Cardiac muscle cell (in vitro differentiated cells and primary cell): ENCODE measurements at regions not wholly inside any gene's neighbourhood (a gene's known extent, or its start where the extent isn't known, plus 50 kb on each side); places are given as distances from the start of the nearest gene placed in this dataset.

ENCODE experiments used
- DNase-seq, 2 donors: peaks; one replicate each; pipeline versions ENCODE4 v3.0.0 to v3.0.0-alpha.2; 2010 to 2017; ENCODE audit warnings: low read depth in 1 of 2, low spot score in 1 of 2
- H3K27ac ChIP-seq: fragments of 200-600 bp; sonication (generic); 2 replicates; pipeline ENCODE4 v1.5.1; 2016
- H3K27me3 ChIP-seq: fragments of 200-600 bp; sonication (generic); 2 replicates; pipeline ENCODE4 v1.6.0; 2016; ENCODE audit warnings: control low read depth
- H3K36me3 ChIP-seq: fragments of 200-600 bp; sonication (generic); 2 replicates; pipeline ENCODE4 v1.5.1; 2016; ENCODE audit warnings: control low read depth
- H3K4me1 ChIP-seq: fragments of 200-600 bp; sonication (generic); 2 replicates; pipeline ENCODE4 v1.8.1; 2017; ENCODE audit warnings: low read depth, mild to moderate bottlenecking, mixed run types
- H3K4me3 ChIP-seq: fragments of 200-600 bp; sonication (generic); 2 replicates; pipeline ENCODE4 v1.5.1; 2016; ENCODE audit warnings: mild to moderate bottlenecking
- H3K9me3 ChIP-seq: fragments of 200-600 bp; sonication (generic); 2 replicates; pipeline ENCODE4 v1.5.1; 2017; ENCODE audit warnings: low read depth, mild to moderate bottlenecking, control low read depth
- CTCF ChIP-seq: IDR thresholded peaks from 2 replicates; pipeline ENCODE4 v1.5.1; 2012; ENCODE audit warnings: low read depth, mild to moderate bottlenecking, low read length

- Histone ChIP-seq H3K27ac (no peak overlapping the region), H3K9me3 (no peaks in the 10 kb centered on the region), H3K4me3 (no peak overlapping the region), H3K36me3 (no peaks in the 10 kb centered on the region), H3K4me1 (no peaks in the 10 kb centered on the region), H3K27me3 (no peaks in the 10 kb centered on the region)
- TF ChIP-seq CTCF: no peak
- DNase-seq: no peak
These were observed 107.5 kb upstream of the THBS1 start for GRCh38 chr15:39473298-39473947.

DNA sequence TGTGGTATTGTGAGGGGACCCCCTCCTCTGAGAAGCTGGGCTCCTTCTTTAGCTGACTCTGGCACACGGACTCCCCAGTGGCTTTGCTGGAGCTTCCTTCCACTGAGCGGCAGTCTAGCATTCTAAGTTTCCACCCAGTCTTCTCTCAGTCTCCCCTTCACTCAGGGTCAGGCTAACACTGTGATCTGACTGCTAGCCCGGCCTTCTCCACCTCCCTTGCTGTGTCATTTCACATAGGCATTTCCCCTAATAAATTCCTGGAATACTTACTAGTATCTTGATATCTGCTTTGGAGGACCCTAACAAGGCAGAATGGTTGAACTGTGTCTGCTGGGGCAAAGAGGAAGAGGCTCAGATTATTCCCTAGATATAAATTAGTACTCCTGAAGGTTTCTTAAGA lies 106.2 kb upstream of the THBS1 start:
- no peak overlapping the region for H3K27ac ChIP-seq
- DNase-seq: peak in 1 of 2 donors; percentile 46

DNA sequence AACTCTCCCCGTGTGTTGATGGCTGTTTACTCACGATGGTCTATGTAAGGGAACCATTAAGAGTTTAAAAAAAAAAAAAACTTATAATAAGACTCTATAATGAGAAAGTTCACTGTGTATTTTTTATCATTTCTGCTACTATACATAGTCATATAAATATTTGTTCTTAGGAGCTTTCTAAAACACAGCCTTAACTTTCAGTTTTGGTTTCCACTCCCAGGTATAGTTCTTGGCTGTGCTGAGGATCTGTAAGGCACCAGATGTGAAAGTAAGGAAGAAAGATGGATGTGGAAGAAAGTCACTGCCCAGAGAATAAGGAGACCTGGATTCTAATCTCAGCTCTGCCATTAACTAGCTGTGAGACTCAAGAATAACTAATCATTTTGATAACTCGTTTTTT lies 101.9 kb upstream of the THBS1 start:
- Histone ChIP-seq H3K27ac (no peak overlapping the region), H3K4me1 (no peaks in the 10 kb centered on the region), H3K36me3 (no peaks in the 10 kb centered on the region), H3K27me3 (no peaks in the 10 kb centered on the region), H3K9me3 (no peaks in the 10 kb centered on the region), H3K4me3 (no peak overlapping the region)
- no peak for TF ChIP-seq CTCF
- DNase-seq: no peak

More for the DNA sequence above, 106.2 kb upstream of the THBS1 start:
- no peaks in the 10 kb centered on the region for H3K9me3 ChIP-seq
- TF ChIP-seq CTCF: no peak
- H3K4me1 ChIP-seq: no peaks in the 10 kb centered on the region
- no peaks in the 10 kb centered on the region for H3K36me3 ChIP-seq
- no peak overlapping the region for H3K4me3 ChIP-seq
- H3K27me3 ChIP-seq: no peaks in the 10 kb centered on the region

DNA sequence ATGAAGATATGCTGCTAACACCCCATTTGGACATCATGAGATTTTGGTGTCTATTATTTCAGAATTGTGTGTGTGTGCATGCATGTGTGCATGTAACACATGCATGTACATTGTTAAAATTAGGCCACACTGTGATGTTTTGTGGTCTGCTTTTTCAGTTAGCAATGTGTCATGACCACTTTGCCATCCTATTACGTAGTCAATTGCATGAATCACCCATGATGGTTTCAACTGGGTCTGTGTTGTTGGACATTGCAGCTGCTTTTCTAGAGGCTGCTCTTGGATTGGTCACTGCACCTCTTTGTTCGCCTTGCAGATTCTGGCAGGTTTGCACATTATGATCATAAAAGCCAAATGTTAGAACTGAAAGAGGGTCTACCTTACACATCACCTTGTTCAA lies 101.0 kb upstream of the THBS1 start:
- TF ChIP-seq CTCF: no peak
- Histone ChIP-seq H3K4me1 (no peaks in the 10 kb centered on the region), H3K9me3 (no peaks in the 10 kb centered on the region), H3K4me3 (no peak overlapping the region), H3K27me3 (no peaks in the 10 kb centered on the region), H3K27ac (no peak overlapping the region), H3K36me3 (no peaks in the 10 kb centered on the region)
- no peak for DNase-seq

DNA sequence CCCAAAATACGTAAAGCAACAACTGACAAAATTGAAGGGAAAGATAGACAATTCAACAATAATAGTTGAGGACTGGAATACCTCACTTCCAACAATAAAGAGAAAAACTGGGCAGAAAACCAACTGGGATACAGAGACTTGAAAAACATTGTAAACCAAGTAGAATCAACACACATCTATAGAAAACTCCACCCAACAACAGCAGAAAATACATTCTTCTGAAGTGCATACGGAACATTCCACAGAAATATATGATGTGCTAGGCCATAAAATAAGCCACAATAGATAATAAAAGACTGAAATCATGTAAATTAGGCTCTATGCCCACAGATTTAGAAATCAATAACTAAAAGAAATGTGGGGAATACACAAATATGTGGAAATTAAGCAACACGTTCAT lies 98.4 kb upstream of the THBS1 start:
- Histone ChIP-seq H3K4me3 (no peak overlapping the region), H3K9me3 (no peaks in the 10 kb centered on the region), H3K27me3 (no peaks in the 10 kb centered on the region), H3K4me1 (no peaks in the 10 kb centered on the region), H3K36me3 (no peaks in the 10 kb centered on the region), H3K27ac (no peak overlapping the region)
- DNase-seq: no peak
- TF ChIP-seq CTCF: no peak
